ENCODE measurements at regions not wholly inside any gene's neighbourhood (a gene's known extent, or its start where the extent isn't known, plus 50 kb on each side); places are given as distances from the start of the nearest gene placed in this dataset.
"Not testable (repeated sequence)": the region's sequence is repeated elsewhere in the genome, so short reads cannot be mapped to it uniquely, and the experiment has no call there.

DNA sequence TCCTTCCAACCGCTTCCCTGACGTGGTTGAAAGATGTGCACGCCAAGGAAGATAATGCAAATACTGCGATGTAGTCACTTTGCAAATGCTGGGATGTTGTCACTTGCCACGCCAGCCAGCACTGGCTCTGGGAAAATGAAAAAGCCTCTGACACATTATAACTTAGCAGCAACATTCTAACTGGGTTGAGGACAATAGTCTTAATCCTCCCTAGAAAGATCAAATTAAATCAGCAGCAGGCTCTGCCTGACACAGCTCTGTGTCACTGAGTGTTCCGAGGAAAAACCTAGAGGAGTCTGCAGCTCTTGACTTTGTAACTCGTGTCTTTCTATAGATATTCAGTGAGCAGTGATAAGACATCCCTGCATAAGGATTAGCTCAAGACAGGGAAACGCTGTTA lies 380.1 kb upstream of the FRG1 start:
- not testable (repeated sequence) for DNase-seq (ENCODE audit: low read depth in 2 of 3, low spot score in 2 of 3)

DNA sequence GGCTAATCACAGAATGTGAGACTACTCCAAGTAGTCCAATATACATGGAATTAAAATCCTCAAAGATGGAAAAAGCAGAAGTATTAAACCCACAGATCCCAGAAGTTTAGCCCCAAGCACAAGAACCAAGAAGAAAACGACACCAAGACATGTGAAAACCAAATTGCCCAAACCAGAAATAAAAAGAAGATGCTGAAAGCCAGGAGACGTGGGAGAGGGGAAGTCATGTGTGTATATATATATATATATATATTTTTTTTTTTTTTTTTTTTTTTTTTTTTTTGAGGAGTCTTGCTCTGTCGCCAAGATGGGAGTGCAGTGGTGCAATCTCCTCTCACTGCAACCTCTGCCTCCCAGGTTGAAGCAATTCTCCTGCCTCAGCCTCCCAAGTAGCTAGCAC lies 376.9 kb upstream of the FRG1 start:
- DNase-seq (ENCODE audit: low read depth in 2 of 3, low spot score in 2 of 3) = not testable (repeated sequence)

DNA sequence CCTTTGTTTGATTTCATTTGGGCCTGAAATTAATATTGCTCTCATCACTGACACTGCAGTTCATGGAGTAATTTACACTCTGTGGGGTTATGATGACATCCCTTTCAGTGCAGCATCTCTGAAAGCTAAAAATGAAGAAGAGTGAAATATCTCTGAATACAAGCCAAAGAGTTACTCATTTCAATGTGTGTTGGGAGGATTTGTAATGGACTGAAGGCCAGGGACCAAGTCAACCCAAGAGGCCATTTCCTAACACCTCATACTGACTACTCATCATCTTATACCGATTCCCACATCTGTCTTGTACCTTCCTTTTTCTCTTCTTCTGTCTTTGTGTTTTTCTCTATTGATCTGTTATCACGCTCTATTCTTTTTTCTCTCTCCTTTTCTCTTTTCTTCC lies 374.4 kb upstream of the FRG1 start:
- not testable (repeated sequence) for DNase-seq (ENCODE audit: low read depth in 2 of 3, low spot score in 2 of 3)

DNA sequence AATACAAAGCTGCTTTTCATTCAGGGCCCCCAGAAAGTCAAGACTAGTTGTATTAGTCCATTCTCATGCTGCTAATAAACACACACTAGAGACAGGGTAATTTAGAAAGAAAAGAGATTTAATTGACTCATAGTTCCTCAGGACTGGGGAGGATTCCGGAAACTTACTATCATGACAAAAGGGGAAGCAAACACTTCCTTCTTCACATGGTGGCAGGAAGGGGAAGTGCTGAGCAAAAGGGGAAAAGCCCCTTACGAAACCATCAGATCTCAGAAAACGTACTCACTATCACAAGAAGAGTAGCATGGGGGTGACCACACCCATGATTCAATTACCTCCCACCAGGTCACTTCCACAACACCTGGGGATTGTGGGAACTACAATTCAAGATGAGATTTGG lies 373.8 kb upstream of the FRG1 start:
- not testable (repeated sequence) for DNase-seq (ENCODE audit: low read depth in 2 of 3, low spot score in 2 of 3)

DNA sequence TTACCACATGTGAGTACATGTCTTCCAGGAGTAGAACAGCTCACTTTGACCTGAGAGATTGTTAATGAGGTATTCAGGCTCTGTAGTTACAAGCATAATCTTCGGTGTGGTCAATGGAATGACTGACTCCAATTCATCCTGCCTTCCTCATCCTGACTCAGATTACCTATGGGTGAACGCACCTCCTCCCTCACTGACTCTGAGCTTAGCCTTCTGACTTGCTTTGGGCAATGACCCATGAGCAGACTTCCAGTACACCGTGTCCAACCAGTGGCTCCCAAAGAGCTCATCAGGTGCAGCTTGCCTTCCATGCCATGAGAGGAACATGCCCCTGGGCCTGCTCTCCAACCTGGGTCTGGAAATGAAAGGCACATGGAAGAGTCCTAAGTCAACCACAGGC lies 361.0 kb upstream of the FRG1 start:
- not testable (repeated sequence) for DNase-seq (ENCODE audit: low read depth in 2 of 3, low spot score in 2 of 3)

DNA sequence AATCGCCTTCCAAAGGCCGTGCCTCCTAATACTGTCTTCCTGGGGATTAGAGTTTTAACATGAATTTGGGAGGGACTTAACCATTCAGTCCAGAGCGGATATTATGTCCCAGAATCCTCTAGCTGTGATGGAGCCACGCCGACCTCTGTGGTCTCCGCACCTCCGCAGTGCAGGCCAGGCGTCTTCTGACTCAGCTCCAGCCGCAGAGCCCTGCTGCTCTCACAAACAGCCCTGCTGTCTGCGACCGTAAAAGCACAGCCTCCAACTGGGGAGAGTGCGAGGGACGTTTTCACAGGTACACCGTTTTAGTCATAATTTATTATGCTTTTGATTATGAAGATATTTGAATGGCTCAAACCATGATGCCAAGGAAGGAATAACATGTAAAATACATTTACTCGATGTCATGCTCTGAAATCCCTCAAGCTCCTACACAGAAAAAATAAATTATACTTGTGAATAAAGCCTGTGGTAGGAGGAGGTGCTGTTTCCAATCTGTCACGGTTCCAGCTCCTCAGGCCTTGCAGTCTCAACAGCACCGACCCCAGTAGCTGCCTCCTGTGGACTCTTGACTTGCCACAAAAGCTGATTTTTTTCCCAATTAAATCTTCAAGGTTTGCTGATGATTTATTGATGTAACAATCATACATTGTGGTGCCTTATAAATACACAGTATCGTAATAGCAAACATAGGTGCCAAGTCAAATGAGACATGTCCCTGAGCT lies 353.6 kb upstream of the FRG1 start:
- DNase-seq (ENCODE audit: low read depth in 2 of 3, low spot score in 2 of 3) = not testable (repeated sequence)

DNA sequence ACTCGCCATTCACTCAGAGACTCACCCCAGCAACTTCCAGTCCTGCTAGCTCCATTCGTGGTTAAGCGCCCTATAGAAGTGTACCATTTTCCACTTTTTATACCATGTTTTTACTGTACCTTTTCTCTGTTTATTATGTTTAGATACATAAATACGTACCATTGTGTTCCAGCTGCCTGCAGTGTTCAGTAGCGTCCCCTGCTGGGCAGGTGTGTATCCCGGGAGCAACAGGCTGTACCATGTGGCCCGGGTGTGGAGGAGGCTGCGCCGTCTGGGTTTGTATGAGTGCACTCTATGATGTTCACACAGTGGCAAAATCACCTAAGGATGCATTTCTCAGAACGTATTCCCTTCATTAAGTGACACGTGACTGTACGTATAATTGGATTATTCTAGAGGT lies 351.5 kb upstream of the FRG1 start:
- not testable (repeated sequence) for DNase-seq (ENCODE audit: low read depth in 2 of 3, low spot score in 2 of 3)

DNA sequence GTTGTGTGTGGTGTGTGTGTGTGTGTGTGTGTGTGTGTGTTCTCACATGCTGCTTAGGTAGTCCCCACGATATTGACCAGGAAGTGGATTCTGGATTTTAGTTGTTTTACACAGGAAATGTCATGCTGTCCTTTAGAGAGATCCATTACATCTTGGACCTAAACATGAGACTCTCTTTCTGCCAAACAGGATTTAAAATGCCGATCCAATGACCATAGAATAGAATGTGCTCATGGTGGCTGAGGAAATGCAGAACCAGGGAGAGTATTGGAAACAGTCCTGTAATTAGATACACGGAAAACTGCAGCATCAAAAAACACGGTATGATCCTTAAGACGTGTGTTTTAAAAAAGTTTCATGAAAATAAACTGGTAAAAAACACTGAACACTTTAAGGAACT lies 347.8 kb upstream of the FRG1 start:
- no peak for DNase-seq (ENCODE audit: low read depth in 2 of 3, low spot score in 2 of 3)

DNA sequence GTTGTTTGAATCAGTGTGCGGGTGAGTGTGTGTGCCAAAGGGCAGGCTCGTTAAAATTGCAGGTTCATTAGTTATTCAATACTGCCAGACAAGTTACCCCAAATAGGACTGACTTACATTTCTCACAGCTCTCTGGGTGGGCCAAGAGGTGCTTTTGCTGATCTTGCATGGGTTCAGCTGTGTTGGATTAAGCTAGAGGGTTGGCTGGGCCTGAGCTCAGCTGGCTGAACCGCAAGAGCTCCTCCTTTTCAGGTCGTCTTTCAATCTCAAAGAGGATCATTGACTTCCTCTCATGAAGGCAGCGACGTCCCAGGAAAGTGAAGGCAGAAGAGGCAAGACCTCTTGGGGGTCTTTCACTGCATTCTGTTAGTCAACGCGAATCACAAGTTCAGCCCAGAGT lies 343.3 kb upstream of the FRG1 start:
- no peak for DNase-seq (ENCODE audit: low read depth in 2 of 3, low spot score in 2 of 3)

DNA sequence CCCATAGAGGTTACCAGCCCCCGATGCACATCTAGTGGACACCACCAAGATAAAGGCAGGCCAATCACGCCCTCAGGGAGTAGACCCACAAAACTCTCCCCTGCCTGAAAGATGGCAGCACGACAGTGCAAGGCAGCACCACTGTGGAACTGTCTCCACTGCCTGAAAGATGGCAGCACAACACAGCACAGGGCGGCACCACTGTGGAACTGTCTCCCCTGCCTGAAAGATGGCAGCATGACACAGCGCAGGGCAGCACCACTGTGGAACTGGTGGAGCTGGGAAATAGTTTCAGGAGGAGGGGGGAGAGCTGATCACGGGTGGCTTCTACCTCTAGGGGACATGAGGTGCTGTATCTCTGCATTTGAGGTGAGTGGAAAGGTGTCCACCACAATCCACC lies 340.4 kb upstream of the FRG1 start:
- no peak for DNase-seq (ENCODE audit: low read depth in 2 of 3, low spot score in 2 of 3)

DNA sequence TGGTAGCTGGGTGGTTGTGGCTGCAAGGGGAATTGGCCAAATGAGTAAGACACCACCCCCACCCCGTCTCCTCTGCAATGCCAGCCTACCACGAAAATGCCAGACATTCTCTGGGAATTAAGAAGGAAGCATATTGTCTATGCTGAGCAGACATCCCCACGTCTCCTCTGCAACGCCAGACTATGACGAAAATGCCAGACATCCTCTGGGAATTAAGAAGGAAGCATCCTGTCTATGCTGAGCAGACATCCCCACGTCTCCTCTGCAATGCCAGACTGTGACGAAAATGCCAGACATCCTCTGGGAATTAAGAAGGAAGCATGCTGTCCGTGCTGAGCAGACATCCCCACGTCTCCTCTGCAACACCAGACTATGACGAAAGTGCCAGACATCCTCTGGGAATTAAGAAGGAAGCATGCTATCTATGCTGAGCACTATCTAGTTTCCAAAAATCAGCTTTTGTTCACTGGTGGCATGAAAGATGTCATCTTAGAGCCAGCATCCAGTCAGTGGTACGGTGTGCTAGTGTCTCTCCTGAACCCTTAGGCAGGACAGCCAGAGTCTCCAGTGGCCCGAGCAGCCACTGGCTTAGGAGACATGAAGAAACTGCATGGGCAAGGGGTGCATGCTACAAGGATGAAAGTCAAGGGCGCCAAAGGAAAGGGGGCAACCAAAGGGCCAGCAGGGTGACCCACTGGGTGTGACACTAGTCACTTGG lies 339.8 kb upstream of the FRG1 start:
- DNase-seq (ENCODE audit: low read depth in 2 of 3, low spot score in 2 of 3) = no peak

DNA sequence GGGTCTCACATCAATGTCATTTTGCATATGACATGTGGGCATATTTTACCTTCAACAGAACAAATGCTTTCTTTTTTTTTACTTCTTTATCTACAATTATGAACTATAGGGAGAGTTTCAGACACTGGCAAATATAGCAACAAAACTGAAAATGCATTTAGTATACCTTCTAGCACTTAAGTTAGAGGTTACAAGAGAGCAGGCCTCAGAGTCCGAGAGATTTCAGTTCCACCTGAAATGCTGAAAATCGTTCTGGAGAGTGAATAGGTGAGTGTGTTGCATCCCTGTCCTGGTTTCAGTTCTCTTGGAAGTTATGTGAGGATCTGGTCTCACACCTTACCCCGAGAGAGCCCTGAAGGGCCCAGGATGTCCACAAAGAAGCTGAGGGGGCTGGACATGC lies 337.8 kb upstream of the FRG1 start:
- not testable (repeated sequence) for DNase-seq (ENCODE audit: low read depth in 2 of 3, low spot score in 2 of 3)

DNA sequence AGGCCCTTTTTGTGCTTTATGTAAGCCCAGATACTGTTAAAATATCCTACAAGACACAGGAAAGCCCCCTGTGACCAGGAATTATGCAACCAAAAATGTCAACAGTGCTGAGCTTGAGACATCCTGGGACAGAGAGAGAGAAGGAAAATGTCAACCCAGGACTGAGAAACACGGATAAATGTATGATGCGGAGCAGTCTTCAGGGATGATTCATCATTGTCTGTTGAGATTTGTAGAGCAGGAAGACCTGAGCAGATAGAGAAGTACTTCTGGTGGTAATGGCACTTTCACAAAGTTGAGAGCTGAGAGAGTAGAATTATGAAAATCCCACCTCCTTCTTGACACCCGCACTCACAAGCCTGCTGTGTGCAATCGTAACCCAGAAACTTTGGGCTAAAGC lies 330.1 kb upstream of the FRG1 start:
- DNase-seq (ENCODE audit: low read depth in 2 of 3, low spot score in 2 of 3) = not testable (repeated sequence)

DNA sequence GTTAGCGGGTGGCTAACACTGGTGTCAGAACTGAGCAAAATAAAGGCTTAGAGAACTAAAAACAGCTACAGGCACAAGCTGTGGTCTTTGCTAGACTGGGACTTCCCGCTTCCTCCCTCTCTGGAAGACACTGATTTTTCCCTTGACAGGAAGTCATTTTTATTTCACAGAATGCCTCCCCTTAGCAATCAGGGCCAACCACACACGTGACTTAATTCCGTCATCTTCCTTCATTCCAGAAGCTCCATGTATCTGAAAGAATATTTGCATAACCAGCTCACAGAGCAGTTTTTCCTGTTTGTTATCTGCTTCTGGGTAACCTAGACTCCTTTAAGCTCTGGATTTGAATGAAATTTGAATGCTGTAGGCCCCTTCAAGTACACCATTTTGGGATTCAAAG lies 327.5 kb upstream of the FRG1 start:
- no peak for DNase-seq (ENCODE audit: low read depth in 2 of 3, low spot score in 2 of 3)

DNA sequence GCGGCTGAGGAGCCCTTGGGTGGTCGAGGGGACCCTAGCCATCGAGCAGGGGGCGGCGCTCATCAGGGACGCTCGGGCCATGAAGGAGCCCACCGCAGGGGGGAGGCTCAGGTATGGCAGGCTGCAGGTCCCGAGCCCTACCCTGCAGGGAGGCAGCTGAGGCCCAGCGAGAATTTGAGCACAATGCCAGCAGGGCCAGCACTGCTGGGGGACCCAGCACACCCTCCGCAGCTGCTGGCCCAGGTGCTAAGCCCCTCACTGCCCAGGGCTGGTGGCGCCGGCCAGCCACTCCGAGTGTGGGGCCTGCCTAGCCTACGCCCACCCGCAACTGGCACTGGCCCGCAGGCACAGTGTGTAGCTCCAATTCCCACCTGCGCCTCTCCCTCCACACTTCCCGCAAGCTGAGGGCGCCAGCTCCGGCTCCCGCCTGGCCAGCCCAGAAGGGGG lies 325.4 kb upstream of the FRG1 start:
- no peak for DNase-seq (ENCODE audit: low read depth in 2 of 3, low spot score in 2 of 3)

DNA sequence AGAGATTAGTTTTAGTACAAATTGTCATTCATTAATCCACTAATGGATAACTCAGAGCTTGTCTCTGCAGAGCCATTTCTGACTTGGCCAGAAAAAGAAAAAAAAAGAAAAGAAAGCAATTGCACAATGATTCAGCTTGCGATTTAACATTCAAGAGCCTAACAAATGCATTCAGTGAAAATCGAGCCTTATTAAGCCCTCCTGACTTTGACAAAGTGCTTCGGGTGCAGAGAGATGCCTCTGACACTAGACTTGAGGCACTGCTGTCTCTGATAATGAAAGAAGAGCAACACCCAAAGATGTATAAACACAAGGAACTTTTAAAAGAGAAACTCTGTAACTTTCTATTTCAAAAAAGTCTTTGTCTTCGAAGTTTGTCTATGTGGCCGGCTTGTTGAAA lies 322.9 kb upstream of the FRG1 start:
- DNase-seq (ENCODE audit: low read depth in 2 of 3, low spot score in 2 of 3) = not testable (repeated sequence)

DNA sequence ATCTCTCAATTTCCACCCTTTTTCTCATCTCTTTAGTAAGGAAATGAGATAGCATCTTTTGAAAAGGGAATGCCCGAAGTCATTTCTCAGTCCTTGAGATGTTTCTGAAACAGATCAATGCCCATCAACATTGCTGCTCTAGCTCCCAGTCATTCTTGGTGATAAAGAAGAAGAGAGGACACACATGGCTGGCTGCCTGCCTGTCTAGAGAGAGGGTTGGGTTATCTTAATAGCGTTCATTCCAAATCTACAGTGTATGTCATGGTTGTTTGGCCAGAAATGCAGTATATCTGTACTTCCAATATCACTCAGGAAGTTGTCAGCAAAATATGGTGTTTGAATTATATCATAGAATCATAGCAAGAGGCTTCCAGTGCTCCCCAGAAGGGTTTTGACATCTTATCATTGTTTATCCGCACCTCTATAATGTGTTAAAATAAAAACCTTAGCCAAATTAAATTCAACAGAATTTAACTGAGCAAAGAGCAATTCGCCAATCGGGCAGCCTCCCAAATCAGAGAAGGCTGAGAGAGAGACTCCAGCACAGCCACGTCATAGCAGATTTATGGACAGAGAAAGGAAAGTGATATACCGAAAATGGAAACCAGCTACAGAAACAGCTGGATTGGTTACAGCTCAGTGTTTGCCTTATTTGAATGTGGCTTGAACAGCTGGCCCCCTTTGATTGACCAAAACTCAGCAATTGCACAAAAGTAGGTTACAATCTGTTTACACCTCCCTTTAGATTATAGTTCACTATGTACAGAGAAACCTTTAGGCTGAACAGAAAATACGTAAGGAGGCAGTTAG lies 321.0 kb upstream of the FRG1 start:
- not testable (repeated sequence) for DNase-seq (ENCODE audit: low read depth in 2 of 3, low spot score in 2 of 3)

DNA sequence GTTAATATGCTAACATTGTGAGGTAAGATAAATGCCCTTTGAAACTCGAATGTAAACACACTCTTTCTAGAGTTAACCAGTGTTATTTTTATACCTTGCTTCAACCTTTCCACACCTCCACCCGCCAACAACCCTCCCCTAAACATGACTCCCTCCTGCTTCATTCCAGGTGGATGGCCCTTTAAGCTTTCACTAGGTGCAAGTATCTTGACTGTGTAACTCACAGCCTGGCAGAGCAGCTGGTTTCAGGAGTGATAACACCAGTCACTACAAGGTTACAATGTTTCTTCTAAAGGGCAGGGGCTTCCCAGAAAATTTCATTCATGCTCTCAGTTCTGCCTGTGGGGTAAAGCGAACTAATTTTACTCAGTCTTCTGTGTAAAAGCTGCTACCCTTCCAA lies 318.1 kb upstream of the FRG1 start:
- DNase-seq (ENCODE audit: low read depth in 2 of 3, low spot score in 2 of 3) = not testable (repeated sequence)

DNA sequence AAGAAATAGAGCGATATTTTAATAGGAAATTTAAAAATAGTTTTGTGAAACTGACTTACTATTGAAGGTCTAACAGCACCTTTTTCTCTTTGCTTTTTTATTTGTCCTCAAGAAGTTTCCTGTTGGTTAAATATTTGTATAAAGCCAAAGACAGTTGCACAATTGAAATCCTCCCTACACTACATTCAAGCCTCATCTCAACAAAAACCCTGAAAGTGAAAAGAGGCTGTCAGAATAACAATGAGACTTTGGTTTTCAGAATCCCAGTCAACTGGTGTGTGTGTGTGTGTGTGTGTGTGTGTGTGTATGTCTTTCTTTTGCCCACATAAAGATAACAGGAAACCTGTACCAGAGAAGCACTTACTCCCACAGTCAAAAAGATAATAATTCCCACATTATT lies 313.6 kb upstream of the FRG1 start:
- DNase-seq (ENCODE audit: low read depth in 2 of 3, low spot score in 2 of 3) = not testable (repeated sequence)

DNA sequence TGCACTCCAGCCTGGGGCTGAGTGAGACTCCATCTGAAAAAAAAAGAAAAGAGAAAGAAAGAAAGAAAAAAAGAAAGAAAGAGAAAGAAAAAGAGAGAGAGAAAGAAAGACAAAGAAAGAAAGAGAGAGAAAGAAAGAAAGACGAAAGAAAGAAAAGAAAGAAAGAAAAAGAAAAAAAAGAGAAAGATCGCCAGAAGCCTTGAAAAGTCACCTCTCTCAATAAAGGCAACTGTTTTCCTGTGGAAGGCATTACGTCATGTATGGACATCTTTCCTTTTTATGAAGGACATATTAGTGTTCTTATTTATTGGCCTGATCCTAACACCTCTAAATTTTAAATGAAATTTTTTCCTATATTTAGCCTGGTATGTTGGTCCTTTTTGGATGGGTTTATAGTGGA lies 310.9 kb upstream of the FRG1 start:
- DNase-seq (ENCODE audit: low read depth in 2 of 3, low spot score in 2 of 3) = not testable (repeated sequence)

DNA sequence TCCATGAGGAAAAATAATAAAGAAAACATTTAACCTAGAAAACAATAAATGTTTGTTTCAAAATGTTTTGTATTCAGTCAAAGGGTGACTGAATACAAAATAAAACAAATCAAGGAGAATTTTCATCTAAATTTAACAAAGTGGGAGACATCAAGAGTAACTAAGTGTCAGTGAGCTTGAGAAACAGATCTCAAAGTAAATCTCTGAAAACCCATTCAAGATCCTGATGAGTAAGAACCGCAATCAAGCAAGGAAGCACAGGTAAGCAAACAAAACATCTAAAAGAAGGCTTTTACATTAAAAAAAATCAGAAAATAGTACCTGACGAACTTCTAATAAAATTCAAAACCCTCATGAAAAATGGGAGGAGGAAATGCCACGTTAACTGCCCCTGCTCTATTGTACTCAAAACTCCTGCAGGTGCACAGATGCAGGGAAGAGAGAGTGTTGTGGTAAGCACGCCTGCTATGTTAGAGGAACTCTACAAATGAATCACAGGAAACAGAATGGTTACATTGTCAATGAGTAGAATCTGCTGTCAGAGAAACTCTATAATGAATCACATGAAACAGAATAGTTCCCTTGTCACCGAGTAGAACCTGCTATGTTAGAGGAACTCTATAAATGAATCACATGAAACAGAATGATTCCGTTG lies 309.6 kb upstream of the FRG1 start:
- DNase-seq (ENCODE audit: low read depth in 2 of 3, low spot score in 2 of 3) = not testable (repeated sequence)
